WERI-Rb-1 (cell line): ENCODE measurements at regions not wholly inside any gene's neighbourhood (a gene's known extent, or its start where the extent isn't known, plus 50 kb on each side); places are given as distances from the start of the nearest gene placed in this dataset.

Experiments used
- DNase-seq: peaks from one replicate; pipeline ENCODE4 v3.0.0-alpha.2; 2020
- H3K27ac ChIP-seq: fragments of 250-450 bp; sonication (Bioruptor Pico); 2 replicates; pipeline ENCODE4 v1.5.1; 2020; ENCODE audit warnings: mild to moderate bottlenecking, moderate library complexity
- H3K27me3 ChIP-seq: fragments of 250-450 bp; sonication (Bioruptor Pico); 2 replicates; pipeline ENCODE4 v1.5.1; 2021; ENCODE audit warnings: mild to moderate bottlenecking, low read depth, moderate library complexity; ENCODE audit not compliant: insufficient read depth, severe bottlenecking
- H3K36me3 ChIP-seq: fragments of 250-450 bp; sonication (Bioruptor Pico); 2 replicates; pipeline ENCODE4 v1.5.1; 2020; ENCODE audit warnings: mild to moderate bottlenecking, moderate library complexity
- H3K4me3 ChIP-seq: 2 replicates; pipeline ENCODE4 v1.5.1; 2011; ENCODE audit warnings: low read depth, mild to moderate bottlenecking, control low read depth, low read length
- H3K9me3 ChIP-seq: fragments of 250-450 bp; sonication (Bioruptor Pico); 2 replicates; pipeline ENCODE4 v1.5.1; 2021; ENCODE audit warnings: mild to moderate bottlenecking, moderate library complexity; ENCODE audit not compliant: severe bottlenecking
- TF ChIP-seq, protein P1 (sequence below): IDR thresholded peaks from 2 replicates; pipeline ENCODE4 v1.5.1; 2011; ENCODE audit warnings: low read depth, mild to moderate bottlenecking, control low read depth, inconsistent platforms, low read length

DNA sequence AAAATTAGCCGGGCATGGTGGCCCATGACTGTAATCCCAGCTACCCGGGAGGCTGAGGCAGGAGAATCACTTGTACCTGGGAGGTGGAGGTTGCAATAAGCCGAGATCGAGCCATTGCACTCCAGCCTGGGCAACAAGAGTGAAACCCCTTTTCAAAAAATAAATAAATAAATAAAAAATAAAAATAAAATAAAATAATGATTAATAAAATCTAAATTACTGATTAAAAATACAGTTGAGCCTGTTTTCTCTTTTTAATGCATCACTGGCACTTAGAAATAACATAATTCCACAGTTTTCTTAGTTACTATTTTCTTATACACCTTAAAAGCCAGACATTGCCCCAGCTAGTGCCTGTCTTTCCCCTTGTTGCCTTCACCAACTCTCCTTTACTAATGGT lies 922.8 kb upstream of the GJE1 start:
- TF ChIP-seq, protein P1, sequence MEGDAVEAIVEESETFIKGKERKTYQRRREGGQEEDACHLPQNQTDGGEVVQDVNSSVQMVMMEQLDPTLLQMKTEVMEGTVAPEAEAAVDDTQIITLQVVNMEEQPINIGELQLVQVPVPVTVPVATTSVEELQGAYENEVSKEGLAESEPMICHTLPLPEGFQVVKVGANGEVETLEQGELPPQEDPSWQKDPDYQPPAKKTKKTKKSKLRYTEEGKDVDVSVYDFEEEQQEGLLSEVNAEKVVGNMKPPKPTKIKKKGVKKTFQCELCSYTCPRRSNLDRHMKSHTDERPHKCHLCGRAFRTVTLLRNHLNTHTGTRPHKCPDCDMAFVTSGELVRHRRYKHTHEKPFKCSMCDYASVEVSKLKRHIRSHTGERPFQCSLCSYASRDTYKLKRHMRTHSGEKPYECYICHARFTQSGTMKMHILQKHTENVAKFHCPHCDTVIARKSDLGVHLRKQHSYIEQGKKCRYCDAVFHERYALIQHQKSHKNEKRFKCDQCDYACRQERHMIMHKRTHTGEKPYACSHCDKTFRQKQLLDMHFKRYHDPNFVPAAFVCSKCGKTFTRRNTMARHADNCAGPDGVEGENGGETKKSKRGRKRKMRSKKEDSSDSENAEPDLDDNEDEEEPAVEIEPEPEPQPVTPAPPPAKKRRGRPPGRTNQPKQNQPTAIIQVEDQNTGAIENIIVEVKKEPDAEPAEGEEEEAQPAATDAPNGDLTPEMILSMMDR, result no peak
- Histone ChIP-seq H3K27me3 (no peaks in the 10 kb centered on the region), H3K9me3 (no peaks in the 10 kb centered on the region), H3K36me3 (no peaks in the 10 kb centered on the region), H3K27ac (no peak overlapping the region), H3K4me3 (no peak overlapping the region)
- no peak for DNase-seq

DNA sequence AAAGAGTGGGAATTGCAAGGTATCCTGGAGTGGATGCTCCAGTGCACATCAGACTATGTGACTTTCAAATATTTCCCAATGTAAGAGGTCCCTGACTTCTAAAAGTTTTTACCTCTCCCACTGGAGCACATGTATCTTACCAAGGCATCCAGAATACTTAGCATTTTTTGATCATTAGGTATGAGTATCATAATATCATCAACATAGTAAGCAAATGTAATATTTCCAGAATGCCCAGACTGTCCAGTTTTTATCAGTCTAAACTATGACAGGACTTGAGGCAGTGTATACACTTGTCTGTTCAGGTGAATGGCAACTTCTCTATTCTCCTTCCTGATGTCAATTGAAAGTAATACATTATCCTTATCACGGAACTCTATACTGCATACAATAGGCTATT lies 924.6 kb upstream of the GJE1 start:
- Histone ChIP-seq H3K9me3 (no peaks in the 10 kb centered on the region), H3K27me3 (no peaks in the 10 kb centered on the region), H3K4me3 (no peak overlapping the region), H3K36me3 (no peaks in the 10 kb centered on the region), H3K27ac (no peak overlapping the region)
- TF ChIP-seq, protein P1, result no peak
- no peak for DNase-seq

DNA sequence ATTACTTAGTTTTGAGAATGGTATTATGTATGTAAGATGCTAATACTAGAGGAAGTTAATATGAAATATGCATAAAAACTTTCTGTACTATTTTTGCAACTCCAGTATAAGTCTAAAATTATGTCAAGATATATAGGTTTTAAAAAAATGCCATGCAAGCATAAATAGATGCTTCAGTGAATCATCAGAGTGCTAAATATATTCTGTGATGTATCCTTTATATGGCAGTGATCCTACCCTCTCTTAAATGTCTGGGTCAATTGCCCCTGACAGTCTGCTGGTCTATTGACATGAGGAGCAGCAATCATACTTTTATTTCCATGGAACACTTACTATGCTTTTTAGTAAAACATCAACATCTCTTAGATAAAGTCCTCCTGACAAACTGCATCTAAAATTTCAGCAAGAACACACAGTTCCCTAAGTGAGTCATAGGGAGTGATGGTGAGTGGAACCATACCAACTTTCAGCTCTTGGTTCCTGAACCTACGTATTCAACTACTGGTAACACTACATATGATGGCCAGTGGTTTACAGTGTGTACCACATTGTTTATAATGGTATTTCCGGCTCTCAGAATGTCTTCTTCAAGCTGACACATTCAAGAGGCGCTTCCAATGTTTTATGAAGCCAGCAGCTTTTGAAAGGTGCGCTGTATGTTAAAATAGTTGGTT lies 928.7 kb upstream of the GJE1 start:
- no peaks in the 10 kb centered on the region for H3K9me3 ChIP-seq
- DNase-seq, result no peak
- no peaks in the 10 kb centered on the region for H3K36me3 ChIP-seq
- TF ChIP-seq, protein P1, result no peak
- H3K27me3 ChIP-seq, result no peaks in the 10 kb centered on the region
- no peak overlapping the region for H3K27ac ChIP-seq
- H3K4me3 ChIP-seq, result no peak overlapping the region

DNA sequence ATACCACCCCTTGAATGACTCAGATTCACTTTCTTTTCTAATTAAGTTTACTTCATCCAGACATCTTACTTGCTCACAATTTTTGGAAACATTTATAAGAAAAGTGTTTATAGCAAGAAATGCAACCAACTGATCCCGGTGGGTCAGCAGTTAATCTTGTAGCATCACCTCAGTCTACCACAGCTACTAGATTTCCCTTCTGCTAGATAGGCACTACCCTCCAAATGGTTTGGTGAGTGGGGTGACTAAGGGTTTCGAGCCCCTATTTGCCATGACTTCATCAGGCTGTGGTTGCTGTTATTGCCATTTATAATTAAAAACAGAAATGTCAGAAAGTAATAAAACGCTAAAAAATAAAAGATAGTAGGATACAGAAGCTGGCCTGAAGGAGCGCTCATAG lies 930.1 kb upstream of the GJE1 start:
- no peaks in the 10 kb centered on the region for H3K9me3 ChIP-seq
- TF ChIP-seq, protein P1, result no peak
- DNase-seq, result no peak
- H3K4me3 ChIP-seq, result no peak overlapping the region
- no peaks in the 10 kb centered on the region for H3K27me3 ChIP-seq
- H3K36me3 ChIP-seq, result no peaks in the 10 kb centered on the region
- no peak overlapping the region for H3K27ac ChIP-seq

DNA sequence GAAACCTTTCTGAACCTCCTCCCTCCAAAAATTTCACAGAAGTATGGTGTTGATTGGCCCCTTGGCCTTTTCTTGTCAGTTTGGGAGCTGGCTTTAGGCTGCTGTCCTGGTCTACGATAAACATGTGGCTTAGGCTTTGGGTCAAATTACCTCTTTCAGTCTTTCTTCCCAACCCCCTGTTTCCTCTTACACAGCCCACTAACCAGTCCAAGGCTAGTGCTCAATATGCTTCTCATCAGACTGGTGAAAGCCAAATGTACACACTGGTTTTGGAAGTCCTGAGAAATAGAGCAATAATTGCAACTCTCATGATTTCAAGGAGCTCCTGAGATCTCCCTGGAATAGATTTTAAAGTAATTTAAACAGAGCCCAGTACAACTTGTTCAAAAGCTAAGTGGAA lies 933.7 kb upstream of the GJE1 start:
- Histone ChIP-seq H3K4me3 (no peak overlapping the region), H3K9me3 (no peaks in the 10 kb centered on the region), H3K27ac (no peak overlapping the region), H3K27me3 (no peaks in the 10 kb centered on the region), H3K36me3 (no peaks in the 10 kb centered on the region)
- no peak for DNase-seq
- TF ChIP-seq, protein P1, result no peak

DNA sequence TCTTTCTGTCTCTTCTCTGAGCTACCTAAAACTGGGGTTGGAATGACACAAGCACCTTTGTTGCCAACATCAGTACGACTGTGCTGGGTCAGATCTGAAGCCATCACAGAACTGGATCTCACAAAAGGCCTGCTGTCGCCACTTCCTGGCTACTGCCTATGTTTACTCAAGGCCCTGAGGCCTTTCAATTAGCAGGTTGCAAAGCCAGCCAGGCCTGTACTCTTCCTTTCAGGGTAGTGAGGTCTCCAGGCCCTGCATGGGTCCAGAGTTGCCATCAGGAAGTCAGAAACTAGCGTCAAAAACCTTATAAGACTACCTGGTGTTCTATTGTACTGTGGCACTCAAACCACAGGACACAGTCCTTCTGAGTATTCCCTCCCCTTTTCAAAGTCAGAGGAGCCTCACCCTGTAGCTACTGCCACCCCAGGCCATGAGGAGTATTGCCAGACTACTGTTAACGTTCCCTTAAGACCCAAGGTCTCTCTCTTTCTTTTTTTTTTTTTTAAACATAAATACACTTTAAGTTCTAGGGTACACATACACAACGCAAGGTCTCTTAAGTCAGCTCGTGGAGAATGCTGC lies 937.4 kb upstream of the GJE1 start:
- DNase-seq, result no peak
- Histone ChIP-seq H3K36me3 (no peaks in the 10 kb centered on the region), H3K27me3 (no peaks in the 10 kb centered on the region), H3K27ac (no peak overlapping the region), H3K9me3 (no peaks in the 10 kb centered on the region), H3K4me3 (no peak overlapping the region)
- TF ChIP-seq, protein P1, result no peak
